Limb (tissue), 2 donors: ENCODE measurements at regions not wholly inside any gene's neighbourhood (a gene's known extent, or its start where the extent isn't known, plus 50 kb on each side); places are given as distances from the start of the nearest gene placed in this dataset.

Source experiments
- DNase-seq, 2 donors: peaks; one replicate each; pipeline ENCODE4 v3.0.0-alpha.2; 2016; ENCODE audit errors: extremely low spot score in 2 of 2

GRCh38 chr3:5428607-5429516 lies 241.4 kb downstream of the EDEM1 start:
- no peak for DNase-seq

- no peak for DNase-seq
Measured at GRCh38 chr3:5429517-5429890, 242.0 kb downstream of the EDEM1 start.

GRCh38 chr3:5430701-5431100 lies 243.2 kb downstream of the EDEM1 start:
- DNase-seq = no peak

GRCh38 chr3:5431146-5431545 lies 243.6 kb downstream of the EDEM1 start:
- DNase-seq = no peak

GRCh38 chr3:5431811-5432378 lies 244.4 kb downstream of the EDEM1 start:
- no peak for DNase-seq

- no peak for DNase-seq
Measured at GRCh38 chr3:5437296-5437782, 249.8 kb downstream of the EDEM1 start.

- no peak for DNase-seq
Measured at GRCh38 chr3:5437783-5438323, 250.3 kb downstream of the EDEM1 start.

- no peak for DNase-seq
Measured at GRCh38 chr3:5441401-5441800, 253.9 kb downstream of the EDEM1 start.

- DNase-seq = no peak
Measured at GRCh38 chr3:5442106-5442785, 254.7 kb downstream of the EDEM1 start.

- DNase-seq = no peak
Measured at GRCh38 chr3:5442786-5443138, 255.3 kb downstream of the EDEM1 start.

GRCh38 chr3:5444253-5444652 lies 256.7 kb downstream of the EDEM1 start:
- DNase-seq = no peak

GRCh38 chr3:5445676-5446201 lies 258.2 kb downstream of the EDEM1 start:
- DNase-seq = no peak

GRCh38 chr3:5448246-5448645 lies 260.7 kb downstream of the EDEM1 start:
- no peak for DNase-seq

GRCh38 chr3:5448816-5449215 lies 261.3 kb downstream of the EDEM1 start:
- DNase-seq = no peak

GRCh38 chr3:5456199-5456598 lies 268.7 kb downstream of the EDEM1 start:
- DNase-seq = no peak

GRCh38 chr3:5458526-5458925 lies 271.0 kb downstream of the EDEM1 start:
- no peak for DNase-seq

- no peak for DNase-seq
Measured at GRCh38 chr3:5462086-5462485, 274.6 kb downstream of the EDEM1 start.

GRCh38 chr3:5463991-5464390 lies 276.5 kb downstream of the EDEM1 start:
- no peak for DNase-seq

GRCh38 chr3:5464649-5465048 lies 277.1 kb downstream of the EDEM1 start:
- DNase-seq = no peak

- DNase-seq = no peak
Measured at GRCh38 chr3:5465183-5465582, 277.7 kb downstream of the EDEM1 start.

GRCh38 chr3:5466065-5466464 lies 278.6 kb downstream of the EDEM1 start:
- DNase-seq = no peak

GRCh38 chr3:5466717-5467116 lies 279.2 kb downstream of the EDEM1 start:
- DNase-seq = no peak
